ENCODE measurements at regions not wholly inside any gene's neighbourhood (a gene's known extent, or its start where the extent isn't known, plus 50 kb on each side); places are given as distances from the start of the nearest gene placed in this dataset.

DNA sequence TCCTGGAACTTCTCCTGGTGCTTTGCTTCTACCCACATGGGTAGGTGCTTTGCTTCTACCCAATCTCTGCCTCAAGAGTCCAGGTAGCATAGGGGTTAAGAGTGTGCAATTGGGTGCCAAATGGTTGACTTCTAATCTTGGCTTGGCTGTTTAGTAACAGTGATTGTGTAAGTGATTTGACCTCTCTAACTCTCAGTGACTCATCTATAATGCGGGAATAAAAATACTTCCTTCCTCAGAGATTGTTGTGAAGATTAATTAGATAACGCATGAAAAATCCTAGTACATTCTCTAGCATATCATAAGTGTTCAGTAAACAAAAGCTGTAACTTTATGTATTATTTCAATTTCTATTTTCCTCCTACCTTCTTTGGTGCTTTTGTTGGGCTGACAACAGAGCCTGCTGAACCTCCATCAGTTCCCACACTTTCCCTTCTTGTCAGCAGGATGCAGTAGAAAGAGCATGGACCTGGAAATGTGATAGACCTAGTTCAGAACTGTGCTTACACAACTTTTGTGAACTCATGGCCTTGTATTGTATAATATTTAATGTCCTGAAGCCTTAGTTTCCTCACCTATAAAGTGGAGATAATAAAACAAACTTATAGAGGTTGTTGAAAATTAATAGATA, 72.9 kb upstream of the SMIM36 start:
- DNase-seq = no peak

DNA sequence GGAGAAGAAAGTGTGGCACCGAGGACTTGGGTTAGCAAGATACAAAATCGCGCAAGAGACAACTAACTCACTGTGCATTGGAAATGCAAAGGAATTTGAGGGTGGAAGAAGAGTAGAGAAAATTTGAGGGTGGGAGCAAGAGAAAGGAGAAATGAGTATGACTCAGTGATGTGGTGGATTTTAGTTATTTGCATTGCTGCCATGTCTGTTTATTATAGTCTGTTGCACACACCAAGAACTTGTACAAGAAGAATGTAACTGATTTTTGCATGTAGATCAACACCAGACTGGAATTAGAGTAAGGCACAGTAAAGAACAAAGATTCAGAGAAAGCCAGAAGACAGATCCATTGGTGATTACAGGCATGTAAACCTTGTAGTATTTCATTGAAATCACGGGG, 71.6 kb upstream of the SMIM36 start:
- DNase-seq = no peak

DNA sequence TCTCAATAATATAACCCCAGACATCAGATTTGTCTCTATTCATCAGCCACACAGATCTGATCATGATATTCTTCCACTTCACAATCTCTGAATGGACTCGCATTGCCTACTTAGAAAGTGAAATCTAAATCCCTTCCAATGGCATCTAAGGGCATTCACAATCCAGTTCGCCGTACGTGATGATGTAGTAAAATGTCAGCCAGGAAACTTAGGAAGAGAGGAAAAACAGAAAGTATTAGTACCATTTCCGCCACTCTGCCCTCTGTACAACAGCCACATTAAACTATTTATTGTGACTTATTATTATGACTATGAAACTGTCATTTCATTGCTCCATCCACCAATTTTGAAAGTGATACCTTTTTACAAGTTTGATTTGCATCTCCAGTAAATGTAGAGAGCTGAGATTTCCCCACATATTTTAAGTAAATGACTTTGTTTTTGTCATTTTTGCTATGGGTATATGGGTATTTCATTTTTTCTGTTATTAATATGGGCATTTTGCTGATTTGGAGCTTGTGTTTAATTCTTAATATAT, 69.4 kb upstream of the SMIM36 start:
- no peak for DNase-seq

DNA sequence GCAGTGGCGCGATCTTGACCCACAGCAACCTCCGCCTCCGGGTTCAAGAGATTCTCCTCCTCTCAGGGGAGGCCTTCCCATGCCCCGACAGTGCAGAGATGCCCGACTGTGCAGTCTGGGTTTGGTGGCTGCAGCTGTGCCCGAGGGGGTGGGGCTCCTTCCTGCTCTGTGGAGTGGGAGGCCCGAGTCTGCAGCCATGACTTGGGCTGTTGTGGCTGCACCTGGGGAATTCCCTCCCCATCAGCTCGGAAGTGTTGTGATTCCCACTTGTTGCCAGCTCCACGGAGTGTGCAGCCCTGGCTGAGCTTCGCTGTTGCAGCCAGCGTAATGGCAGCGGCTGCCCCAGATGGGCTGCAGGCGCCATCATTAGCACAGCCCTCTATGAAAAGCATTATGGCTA, 66.4 kb upstream of the SMIM36 start:
- no peak for DNase-seq

DNA sequence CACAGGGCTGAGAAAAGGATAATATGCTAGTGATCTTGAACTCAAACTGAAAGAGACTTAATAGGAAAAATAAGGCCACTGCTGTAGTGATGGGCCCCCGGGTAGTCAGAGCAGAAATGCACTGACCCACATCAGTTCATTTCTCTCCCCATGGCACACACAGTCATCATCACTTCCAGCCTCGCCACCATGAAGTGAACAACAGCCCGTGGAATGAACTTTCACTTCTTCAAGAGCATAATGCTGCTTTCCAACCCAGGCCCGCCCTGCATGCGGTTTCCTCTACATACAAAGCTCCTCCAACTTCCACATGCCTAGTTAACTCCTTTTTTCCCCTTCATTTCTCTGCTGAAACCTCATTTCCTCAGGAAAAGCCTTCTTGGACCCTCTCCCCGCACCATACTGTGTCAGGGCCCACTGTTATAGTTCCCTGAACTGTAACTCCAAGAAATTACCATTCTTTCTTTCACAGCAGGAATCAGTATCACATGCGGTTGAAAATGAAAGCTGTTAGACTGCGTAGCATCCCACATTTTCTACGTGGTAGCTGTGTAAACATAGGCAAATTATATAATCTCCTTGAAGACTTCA, 65.8 kb upstream of the SMIM36 start:
- DNase-seq = peak; percentile 66

DNA sequence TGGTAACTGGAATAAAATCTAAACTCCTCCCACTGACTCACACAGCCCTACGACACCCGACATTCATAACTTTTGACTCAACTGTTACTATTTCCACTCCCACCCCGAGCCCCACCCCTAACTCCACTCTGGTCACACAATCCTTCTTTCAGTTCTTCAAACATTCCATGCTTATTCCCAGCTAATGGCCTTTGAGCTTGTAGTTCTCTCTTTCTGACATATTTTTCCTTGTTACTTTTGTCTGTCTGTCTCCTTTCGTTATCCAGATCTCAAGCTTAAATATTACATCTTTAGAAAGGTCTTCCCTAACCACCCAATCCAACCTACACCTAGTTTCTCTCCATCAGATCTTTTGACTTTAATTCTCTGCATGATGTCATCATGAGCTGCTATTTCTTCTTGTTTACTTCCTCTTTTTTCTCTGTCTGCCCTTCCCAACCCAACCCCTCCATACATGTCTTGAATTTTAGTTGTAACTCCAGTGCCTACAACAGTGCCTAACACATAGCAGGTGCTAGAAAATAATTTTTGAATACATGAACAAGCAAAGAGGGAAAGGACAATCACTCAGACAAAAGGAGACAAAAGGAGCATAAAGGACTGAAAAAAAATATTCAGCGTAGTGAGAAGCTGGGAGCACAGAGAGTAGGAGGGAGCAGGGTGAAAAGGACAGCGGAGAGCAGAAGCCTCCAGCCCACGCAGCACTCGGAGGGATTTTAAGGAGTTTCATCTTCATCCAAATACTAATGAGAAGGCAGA, 65.2 kb upstream of the SMIM36 start:
- peak; percentile 63 for DNase-seq

DNA sequence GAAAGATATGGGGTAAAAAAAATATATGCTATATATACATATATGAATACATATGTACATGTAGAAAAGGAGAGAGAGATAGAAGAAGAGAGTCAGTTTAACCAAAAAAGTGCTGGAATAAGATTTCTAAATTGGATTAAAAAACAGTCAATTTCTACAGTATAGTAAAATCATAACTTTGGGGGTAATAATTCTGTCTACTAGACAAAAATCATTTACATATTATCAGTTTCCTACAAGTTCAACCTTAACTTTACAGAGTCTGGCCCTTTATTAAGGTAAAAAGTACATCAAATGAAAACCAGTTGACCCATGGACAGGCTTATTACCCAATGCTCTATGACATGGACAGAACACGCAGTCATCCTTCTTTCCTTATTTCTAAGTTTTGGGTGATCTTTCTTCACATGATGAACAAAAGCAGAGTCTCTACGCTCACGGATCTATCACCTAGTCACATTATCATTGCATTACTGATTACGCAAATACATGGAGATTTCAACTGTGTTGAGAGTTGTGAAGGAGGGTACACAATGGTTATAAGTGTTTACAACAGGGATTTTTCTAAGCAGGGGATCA, 63.9 kb upstream of the SMIM36 start:
- no peak for DNase-seq

DNA sequence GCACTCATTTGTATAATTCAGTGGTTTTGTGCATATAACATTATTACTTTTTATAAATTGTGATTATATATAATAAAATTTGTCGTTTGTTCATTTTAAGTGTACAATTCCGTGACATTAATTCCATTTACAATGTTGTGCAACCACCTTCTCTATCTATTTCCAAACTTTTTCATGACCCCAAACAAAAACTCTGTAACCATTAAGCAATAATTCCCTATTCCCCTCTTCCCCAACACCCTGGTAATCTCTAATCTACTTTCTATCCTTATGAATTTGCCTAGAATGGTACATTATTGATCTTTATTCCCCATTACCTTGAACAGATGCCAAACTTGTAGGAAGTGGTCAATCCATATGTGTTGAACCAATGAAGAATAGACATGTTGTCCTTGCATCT, 61.3 kb upstream of the SMIM36 start:
- DNase-seq = no peak

DNA sequence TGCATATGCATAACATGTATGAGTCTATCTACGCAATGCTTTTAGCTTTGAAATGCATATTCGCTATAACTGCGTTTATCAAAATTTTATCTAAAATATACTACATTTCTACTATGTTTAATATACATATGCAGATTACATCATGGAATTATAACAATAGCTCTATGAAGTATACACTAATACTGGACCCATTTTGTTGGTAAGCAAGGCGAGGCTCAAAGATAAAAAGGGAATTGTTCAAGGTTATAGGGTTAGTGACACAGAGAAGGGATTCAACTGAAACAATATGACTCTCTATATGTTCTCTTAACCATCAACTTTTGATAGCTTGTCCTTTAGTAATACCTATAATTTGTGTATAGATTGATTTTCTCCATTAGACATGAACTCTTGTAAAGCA, 60.9 kb upstream of the SMIM36 start:
- no peak for DNase-seq

DNA sequence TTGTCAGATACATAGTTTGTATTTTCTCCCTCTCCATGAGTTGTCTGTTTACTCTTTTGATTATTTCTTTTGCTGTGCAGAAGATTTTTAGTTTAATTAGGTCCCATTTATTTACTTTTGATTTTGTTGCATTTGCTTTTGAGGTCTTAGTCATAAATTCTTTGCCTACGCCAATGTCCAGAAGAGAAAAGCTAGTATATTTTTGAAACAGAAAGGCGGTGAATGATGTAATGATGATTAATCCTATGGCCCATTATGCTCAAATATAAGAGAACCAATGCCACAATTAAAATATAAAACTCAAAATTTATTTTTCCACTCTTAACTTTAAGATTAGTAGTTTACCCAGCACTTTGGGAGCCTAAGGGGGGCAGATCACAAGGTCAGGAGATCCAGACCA, 59.8 kb upstream of the SMIM36 start:
- no peak for DNase-seq

DNA sequence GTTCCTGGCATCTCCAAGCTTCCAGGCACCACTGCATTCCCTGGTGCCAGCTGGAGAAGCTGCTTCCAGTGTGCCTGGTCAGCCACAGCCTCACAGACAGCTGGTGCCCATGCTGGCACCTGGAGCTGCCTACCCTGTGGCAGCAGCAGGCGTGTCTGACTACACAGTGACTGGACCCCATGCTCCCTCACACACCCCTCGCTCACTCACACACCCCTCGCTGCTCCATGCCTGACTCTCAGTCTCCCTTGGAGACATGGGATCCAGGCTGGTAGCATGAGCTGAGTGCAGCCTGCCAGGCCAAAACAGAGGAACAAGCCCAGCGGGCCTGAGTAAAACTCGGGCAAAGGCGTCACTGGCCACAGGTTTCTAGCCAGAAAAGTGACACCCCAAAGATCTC, 59.1 kb upstream of the SMIM36 start:
- DNase-seq = no peak

DNA sequence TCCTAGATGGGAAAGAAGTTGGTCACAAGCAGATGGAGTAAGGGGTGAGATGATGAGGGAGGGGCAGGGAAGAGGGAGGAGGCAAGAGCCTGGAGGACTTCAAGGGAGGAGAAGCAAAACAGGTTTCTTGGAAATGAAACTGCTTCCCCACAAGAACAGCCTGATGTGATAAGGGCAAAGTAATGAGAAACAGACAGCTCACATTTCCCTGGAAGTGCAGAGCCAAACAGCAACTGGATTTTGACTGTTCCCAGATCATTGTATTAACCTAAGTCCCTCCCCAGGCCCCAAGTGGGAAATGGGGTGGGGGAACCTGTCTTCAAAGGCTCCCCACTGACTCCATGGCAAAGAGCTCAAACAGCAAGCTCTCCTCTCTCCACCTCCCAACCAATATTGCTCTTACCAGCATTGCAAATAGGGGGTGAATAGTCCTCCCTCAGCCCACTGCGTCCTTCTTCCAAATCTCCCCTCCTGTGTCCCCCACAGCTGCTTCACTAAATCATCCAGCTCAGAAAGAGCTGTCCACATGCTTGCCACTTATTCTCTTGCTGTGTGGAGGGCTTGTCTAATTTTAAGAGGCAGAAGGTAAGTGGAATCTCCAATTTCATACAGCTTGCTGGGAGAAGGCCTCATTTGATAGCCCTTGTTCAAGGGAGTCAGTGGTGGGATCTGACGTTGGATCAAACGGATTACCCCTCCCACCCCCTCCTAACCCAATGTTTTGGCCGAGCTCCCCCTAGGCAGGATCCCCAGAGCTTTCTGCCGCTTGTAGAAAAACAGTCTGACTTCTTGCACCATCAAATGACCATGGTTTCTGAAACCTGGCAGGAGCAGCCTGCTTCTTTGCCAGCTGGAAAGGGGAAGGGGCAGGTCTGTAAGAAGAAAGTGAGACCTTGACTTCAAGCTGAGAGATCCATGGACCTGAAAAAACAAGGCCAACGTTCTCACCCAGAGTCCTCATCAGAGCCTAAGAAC, 56.3 kb upstream of the SMIM36 start:
- peak; percentile 43 for DNase-seq

DNA sequence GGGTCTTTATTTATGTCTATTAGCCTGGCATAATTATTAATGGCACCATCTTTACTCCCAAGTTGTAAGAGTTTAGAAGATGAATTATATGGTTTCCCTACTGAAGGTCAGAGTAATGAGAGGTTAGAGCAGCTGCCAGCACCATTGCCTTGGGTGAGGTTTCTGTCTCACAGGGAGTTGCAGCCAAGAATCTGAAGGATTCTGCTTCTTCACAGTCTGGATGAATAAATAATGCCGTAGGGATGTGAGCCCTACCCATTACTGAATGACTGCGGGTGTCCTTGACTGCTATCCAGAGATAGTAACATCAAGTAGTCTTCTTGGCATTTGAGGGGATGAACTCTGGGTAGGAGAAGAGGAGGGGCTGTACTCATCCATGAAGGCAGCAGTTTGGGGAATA, 52.8 kb upstream of the SMIM36 start:
- no peak for DNase-seq

DNA sequence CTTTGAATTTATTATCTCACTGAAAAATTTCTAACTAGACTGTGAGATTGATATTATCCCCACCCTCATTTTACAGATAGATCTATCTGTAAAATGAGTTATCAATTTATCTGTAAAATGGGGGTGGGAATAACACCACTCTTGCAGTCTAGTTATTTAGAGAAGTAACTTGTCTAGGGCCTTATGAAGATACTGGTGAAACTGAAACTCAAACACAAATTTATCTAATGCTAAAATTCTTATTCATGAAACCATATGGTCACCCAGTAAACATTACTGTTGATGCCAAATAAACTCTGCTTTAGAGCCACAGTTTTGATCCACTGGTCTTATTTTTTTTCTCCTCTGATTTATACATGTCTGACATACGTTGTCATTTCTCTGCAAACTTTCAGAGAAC, 52.1 kb upstream of the SMIM36 start:
- no peak for DNase-seq

DNA sequence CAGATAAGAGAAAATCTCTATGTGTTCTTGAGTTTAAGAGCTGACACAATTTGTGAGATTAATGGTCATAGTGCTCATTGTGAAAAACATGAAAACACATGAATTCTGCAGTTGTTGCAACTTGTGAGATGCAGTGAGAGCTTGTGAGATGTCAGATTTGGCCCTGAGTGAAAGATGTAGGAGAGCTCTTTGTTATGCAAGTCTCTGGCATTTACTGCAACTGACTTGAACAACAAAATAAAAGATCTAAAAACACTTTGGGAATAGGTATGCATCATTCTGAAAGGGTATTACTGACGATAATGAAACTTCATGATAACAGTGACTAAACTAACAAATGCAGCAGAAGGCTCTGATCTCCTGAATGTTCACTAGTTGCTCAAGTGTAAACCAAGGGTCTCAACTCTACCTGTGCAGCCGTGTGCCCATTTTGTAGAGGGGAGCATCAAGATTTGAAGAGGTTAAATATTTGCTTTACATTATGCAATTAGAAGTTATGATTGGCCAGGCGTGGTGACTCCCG, 50.8 kb upstream of the SMIM36 start:
- no peak for DNase-seq

DNA sequence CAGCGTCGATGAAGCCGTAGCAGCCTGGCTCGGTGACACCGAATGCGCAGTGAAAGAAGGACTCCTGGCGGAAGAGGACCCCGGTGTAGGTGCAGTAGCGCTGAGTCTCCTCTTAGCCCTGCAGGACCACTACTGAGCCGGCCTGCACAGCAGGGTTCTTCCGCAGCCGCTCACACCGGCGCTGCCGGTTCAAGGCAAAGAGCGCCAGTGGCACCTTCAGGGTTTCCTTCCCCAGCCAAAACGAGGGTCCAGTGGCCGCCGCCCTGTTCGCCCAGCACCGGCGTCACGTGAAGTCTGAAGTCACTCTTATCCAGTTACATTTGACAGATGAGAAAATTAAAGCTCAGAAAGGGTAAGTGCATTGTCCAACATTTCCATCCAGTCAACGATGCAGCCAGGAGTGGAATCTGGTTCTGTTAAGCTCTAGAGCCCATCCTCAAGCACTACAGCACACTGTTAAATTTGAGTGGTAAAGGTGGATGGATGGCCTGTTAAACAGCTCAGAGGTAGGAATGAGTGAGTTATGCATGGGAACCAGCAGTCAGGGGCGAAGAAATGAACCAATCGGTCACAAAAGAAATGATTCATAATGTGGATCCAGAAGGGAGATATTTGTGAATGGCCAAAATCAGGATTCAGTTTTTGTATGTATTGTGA, 50.2 kb upstream of the SMIM36 start:
- no peak for DNase-seq
